HG03432 (cell line): ENCODE measurements at regions not wholly inside any gene's neighbourhood (a gene's known extent, or its start where the extent isn't known, plus 50 kb on each side); places are given as distances from the start of the nearest gene placed in this dataset.
"Not testable (repeated sequence)": the region's sequence is repeated elsewhere in the genome, so short reads cannot be mapped to it uniquely, and the experiment has no call there.

ENCODE experiments used
- ATAC-seq: cut with Tn5 transposase; IDR thresholded peaks from one replicate; pipeline ENCODE4 v1.9.1; 2021; ENCODE audit warnings: mild to moderate bottlenecking, moderate library complexity; ENCODE audit not compliant: unreplicated experiment

DNA sequence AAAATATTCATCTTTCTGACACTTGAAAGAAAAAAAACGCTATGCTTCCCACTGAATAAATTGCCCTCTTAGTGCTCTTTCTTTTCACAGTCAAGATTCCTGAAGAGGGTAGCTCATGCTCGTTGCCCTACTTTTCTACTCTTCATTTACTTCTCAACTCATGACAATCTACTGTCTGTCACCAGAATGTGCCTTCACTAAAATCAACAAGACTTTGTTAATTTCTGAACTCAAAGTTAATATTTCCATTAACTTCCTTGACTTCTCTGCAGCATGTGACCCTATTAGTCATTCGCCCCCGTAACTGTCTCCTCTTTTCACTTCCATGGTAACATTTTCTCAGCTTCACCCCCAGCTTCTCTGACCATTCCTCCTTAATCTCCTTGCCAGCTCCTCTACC, 98.9 kb upstream of the MAPRE2 start:
- no peak for ATAC-seq

DNA sequence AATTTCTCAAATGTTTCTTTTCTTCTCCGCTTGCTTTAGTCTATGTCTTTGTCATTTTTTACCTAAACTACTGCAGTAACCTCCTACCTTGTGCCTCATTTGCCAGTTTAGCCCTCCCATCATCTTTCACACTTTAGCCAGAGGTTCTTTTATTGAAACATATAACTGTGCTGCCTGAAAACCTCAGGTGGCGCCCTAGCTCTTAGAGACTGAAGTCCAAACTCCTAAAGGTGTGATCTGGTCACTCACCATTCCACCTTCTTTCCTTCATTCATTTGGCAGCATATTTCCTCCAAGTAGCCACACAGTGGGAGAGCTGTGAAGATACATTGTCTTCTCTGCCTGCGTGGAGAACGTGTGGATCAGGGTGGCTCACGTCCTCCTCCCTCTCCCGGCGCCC, 98.2 kb upstream of the MAPRE2 start:
- no peak for ATAC-seq

DNA sequence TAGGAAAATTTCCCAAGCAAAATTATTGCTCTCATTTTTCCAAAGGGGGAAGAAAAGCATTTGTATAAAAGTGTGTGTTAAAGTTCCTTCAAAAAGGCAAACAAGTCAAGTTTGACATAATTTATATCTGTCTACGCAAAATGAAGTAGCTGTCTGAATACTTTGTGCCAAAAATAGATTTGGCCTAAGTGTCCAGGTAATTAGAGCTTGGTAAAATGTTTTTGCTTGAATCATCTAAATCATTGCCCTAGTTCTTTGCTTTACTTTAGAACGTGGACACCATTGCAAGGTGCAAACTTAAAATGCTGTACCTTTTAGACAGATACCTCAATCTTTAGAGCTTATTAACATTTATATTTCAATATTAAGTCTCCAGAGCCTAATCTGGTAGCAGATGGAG, 97.6 kb upstream of the MAPRE2 start:
- no peak for ATAC-seq

DNA sequence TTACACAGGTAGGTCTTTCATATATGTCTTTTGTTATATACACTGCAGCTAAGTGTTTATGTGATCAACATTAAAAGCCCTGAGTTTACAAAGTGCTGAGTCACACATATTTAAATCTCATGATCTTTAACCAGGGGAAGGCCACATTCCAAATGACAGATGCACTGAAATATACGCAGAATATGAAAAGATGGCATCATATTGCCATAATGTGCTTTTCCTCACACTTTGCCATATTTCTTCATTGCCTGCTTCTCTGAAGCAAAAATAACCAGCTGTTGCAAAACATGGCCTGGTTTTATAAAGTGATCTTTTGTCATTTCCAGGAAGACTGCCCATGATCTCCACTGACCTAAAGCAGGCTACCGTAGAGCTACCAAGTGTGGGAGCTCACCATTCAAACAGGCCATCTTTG, 93.5 kb upstream of the MAPRE2 start:
- ATAC-seq, result no peak

GRCh38 chr18:34951625-34952379, 89.4 kb upstream of the MAPRE2 start:
- ATAC-seq, result no peak

DNA sequence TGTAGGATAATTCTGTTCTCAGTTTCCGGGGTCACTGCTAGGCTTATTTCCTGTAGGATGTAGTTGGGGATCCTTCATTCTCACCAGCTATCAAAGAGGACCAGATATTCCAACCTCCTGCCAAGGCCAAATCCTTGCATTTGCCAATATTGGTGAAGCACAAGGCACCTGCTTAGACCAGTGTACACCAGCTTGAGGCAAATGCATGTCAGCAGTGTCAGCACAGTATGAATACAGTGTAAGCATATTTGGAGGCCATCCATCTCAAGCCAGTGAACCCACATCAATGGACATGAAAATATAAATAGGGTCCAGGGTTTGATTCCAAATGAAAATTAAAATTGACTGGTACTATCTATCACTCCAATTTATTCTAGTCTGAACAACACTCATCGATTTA, 88.0 kb upstream of the MAPRE2 start:
- no peak for ATAC-seq

GRCh38 chr18:34955494-34955893, 85.7 kb upstream of the MAPRE2 start:
- ATAC-seq, result not testable (repeated sequence)

GRCh38 chr18:34956663-34957062, 84.5 kb upstream of the MAPRE2 start:
- ATAC-seq, result no peak

- no peak for ATAC-seq
Observed at GRCh38 chr18:34957119-34957863, 83.9 kb upstream of the MAPRE2 start.

GRCh38 chr18:34957864-34958259, 83.4 kb upstream of the MAPRE2 start:
- ATAC-seq, result no peak

DNA sequence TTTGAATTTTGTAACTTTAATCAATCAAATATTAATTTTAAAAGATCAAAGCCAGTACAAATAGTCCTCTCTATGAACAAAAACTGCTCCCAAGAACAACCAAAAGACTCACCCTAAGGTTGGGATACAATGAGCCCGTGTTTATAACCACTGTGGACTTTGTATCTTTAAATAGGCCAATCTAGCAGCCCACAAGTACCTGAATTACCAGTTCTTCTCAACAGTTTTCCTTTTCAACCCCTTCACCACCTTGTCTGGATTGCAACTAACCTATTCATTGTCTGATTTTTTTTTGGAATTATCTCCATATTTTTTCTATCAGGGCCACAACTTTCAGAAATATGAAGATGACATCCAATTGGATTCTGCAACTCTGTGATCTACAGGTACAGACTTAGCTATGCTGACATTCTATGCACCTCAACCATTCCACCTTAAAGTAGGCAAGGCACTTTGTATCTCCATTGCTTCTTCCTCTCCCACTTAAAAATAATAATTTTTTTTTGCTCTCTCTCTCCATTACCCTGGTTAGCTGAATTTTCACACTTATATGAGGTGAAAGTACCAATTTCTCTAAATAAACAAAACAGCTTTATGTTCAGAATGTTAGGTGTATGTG, 81.9 kb upstream of the MAPRE2 start:
- no peak for ATAC-seq

GRCh38 chr18:34959989-34960388, 81.2 kb upstream of the MAPRE2 start:
- ATAC-seq, result no peak

DNA sequence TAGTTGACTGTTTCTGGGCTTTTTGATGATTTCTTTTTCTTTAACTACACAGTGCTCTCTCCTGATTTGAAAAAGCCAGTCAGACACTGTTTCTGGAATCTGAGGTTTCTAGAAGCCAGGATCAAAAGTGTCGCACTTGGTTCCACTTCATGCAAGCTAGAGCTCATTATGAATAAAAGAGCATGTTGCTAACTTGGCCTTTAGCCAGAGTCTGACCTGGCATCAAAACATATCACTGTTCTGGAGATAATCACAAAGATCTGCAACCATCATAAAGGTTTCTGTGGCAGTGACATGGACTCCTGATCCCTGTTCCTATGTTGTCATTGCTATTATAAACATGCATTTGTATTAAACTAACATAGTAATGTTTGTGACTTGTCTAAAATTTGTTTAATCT, 76.1 kb upstream of the MAPRE2 start:
- ATAC-seq, result no peak

DNA sequence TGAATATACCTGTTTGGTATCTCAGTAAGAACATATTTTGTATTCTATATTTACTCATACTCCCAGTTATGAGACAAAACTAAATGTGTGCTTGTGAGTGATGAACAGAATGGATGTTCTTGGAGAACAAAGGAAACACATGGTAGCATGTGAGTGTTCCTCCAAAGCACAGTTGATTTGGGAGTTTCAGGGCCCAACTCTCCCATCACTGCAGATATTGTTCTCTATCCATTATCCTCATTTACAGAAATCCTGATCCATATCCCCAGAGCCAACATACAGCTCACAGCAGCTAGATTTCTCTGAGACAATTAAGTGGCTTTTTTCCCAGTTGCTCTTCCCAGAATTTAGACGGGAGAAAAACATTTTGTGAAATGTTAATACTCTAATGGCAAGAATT, 75.6 kb upstream of the MAPRE2 start:
- no peak for ATAC-seq

GRCh38 chr18:34970106-34970505, 71.1 kb upstream of the MAPRE2 start:
- no peak for ATAC-seq

DNA sequence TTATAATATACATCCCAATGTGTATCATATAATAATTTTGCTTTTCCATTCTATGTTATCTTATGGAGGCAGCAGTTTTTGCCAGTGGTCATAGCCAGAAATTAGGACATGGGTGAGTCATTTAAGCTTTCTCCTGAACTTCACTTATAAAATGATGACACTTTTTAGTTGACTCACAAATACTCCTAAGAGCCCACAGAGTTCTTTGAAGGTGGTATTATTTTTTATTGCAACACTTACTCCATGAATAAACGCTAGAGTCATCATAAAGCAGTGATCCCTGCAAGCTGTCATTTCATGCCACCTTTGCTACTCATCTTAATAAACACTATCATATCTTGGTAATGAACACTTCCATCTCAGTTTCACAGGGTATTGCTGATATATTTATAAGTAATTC, 69.9 kb upstream of the MAPRE2 start:
- ATAC-seq, result no peak

DNA sequence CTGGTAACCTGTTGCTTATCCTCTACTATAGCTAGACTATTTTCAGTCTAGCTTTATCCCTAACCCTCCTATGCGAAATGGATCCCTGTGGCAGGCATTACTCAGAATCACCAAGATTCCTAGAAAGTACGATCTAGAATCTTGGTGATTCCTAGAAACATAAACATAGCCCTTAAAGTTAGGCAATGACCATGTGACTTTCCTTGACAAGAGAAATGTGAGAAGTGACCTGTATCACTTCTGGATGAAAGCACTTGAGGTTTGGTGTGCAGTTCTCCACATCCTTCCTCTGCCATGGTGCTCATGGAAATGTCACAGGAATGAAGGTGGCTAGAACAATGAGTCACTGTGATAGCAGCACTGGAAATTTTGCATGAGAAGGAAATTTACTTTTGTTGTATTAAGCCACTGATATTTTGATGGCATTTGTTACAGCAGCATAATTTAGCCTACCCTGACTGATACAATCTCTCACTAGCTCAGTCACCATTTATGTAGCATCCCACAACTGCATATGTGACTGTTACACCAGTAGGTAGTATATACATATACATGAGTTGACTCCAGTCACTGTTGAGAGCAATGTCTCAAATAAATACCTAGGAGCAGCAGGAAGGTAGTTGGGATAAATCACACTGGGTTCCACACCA, 68.3 kb upstream of the MAPRE2 start:
- no peak for ATAC-seq

DNA sequence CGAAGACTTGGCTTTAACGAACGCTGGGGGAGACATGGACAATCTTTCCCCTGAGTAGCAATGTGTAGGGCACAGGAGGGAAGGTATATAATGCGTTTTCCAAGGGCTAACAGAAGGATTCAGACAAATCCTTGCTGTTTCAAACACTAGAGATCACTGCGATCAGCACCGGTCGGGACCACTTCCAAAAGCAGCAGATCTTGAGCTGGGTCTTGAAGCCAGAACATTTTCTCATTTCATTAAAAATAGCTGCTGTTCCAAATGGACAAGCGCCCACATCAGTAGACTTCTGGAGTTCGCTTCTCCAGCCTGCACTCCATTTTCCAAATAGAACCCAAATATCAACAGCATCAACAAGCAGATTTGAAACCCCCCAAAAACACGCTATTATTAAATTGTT, 65.1 kb upstream of the MAPRE2 start:
- ATAC-seq, result no peak

GRCh38 chr18:34976534-34976898, 64.7 kb upstream of the MAPRE2 start:
- ATAC-seq, result no peak

- ATAC-seq, result peak; percentile 71
Observed at GRCh38 chr18:34976899-34977837, 64.0 kb upstream of the MAPRE2 start.
